H9 (cell line): ENCODE measurements at regions not wholly inside any gene's neighbourhood (a gene's known extent, or its start where the extent isn't known, plus 50 kb on each side); places are given as distances from the start of the nearest gene placed in this dataset.

Source experiments
- DNase-seq: peaks from one replicate; pipeline ENCODE4 v3.0.0-alpha.2; 2017
- H2AFZ ChIP-seq: one replicate; pipeline ENCODE4 v1.6.1; 2013; ENCODE audit warnings: mild to moderate bottlenecking, low read length, control low read depth, moderate library complexity
- H2AK5ac ChIP-seq: 2 replicates; pipeline ENCODE4 v1.6.1; 2013; ENCODE audit warnings: low read length, control low read depth, mixed read lengths; ENCODE audit not compliant: insufficient read length
- H2BK120ac ChIP-seq: one replicate; pipeline ENCODE4 v1.6.1; 2013; ENCODE audit warnings: low read depth, mild to moderate bottlenecking, low read length, control low read depth, inconsistent platforms; ENCODE audit not compliant: poor library complexity, severe bottlenecking
- H2BK12ac ChIP-seq: 2 replicates; pipeline ENCODE4 v1.6.1; 2013; ENCODE audit warnings: low read length, control low read depth, mixed read lengths, low read depth; ENCODE audit not compliant: insufficient read length
- H2BK15ac ChIP-seq: 2 replicates; pipeline ENCODE4 v1.6.1; 2013; ENCODE audit warnings: low read depth, low read length, control low read depth
- H2BK20ac ChIP-seq: one replicate; pipeline ENCODE4 v1.6.1; 2013; ENCODE audit warnings: low read depth, mild to moderate bottlenecking, low read length, control low read depth, inconsistent platforms; ENCODE audit not compliant: poor library complexity, severe bottlenecking
- H2BK5ac ChIP-seq: 2 replicates; pipeline ENCODE4 v1.6.1; 2013; ENCODE audit warnings: low read length, control low read depth, mixed read lengths; ENCODE audit not compliant: insufficient read length
- H3K14ac ChIP-seq: 2 replicates; pipeline ENCODE4 v1.6.1; 2013; ENCODE audit warnings: low read length, control low read depth; ENCODE audit not compliant: insufficient read depth
- H3K18ac ChIP-seq: 2 replicates; pipeline ENCODE4 v1.6.1; 2013; ENCODE audit warnings: low read depth, mild to moderate bottlenecking, mixed read lengths, low read length, control low read depth; ENCODE audit not compliant: insufficient read length
- H3K23ac ChIP-seq: 2 replicates; pipeline ENCODE4 v1.6.1; 2013; ENCODE audit warnings: low read length, control low read depth, mixed read lengths, low read depth; ENCODE audit not compliant: insufficient read length
- H3K23me2 ChIP-seq: 2 replicates; pipeline ENCODE4 v1.6.1; 2013; ENCODE audit warnings: low read depth, mild to moderate bottlenecking, mixed read lengths, low read length, control low read depth; ENCODE audit not compliant: insufficient read length, poor library complexity, severe bottlenecking
- H3K27ac ChIP-seq: 2 replicates; pipeline ENCODE4 v1.5.1; 2013; ENCODE audit warnings: low read length, control low read depth, mixed read lengths, low read depth; ENCODE audit not compliant: insufficient read length
- H3K27me3 ChIP-seq: 2 replicates; pipeline ENCODE4 v1.6.1; 2013; ENCODE audit warnings: low read length, control low read depth, inconsistent platforms; ENCODE audit not compliant: insufficient read depth
- H3K4ac ChIP-seq: 2 replicates; pipeline ENCODE4 v1.6.1; 2013; ENCODE audit warnings: low read depth, mild to moderate bottlenecking, control low read depth, inconsistent platforms, low read length, moderate library complexity
- H3K4me1 ChIP-seq: 2 replicates; pipeline ENCODE4 v1.6.1; 2013; ENCODE audit warnings: low read length, control low read depth, inconsistent platforms; ENCODE audit not compliant: insufficient read depth
- H3K4me2 ChIP-seq: 2 replicates; pipeline ENCODE4 v1.6.1; 2013; ENCODE audit warnings: low read length, control low read depth, mixed read lengths; ENCODE audit not compliant: insufficient read length, insufficient read depth
- H3K56ac ChIP-seq: 2 replicates; pipeline ENCODE4 v1.6.1; 2013; ENCODE audit warnings: low read depth, mild to moderate bottlenecking, mixed read lengths, low read length, control low read depth; ENCODE audit not compliant: insufficient read length
- H3K79me1 ChIP-seq: 2 replicates; pipeline ENCODE4 v1.6.1; 2013; ENCODE audit warnings: low read depth, mild to moderate bottlenecking, moderate library complexity, low read length, control low read depth, inconsistent platforms; ENCODE audit not compliant: insufficient read depth, poor library complexity, severe bottlenecking
- H3K79me2 ChIP-seq: 2 replicates; pipeline ENCODE4 v1.6.1; 2013; ENCODE audit warnings: low read length, control low read depth, inconsistent platforms; ENCODE audit not compliant: insufficient read depth
- H3K9ac ChIP-seq: 2 replicates; pipeline ENCODE4 v1.6.1; 2013; ENCODE audit warnings: low read length, control low read depth, mixed read lengths; ENCODE audit not compliant: insufficient read length; ENCODE audit errors: extremely low read depth
- H3K9me3 ChIP-seq: one replicate; pipeline ENCODE4 v1.6.1; 2013; ENCODE audit warnings: low read depth, low read length, inconsistent platforms; ENCODE audit not compliant: control insufficient read depth
- H3T11ph ChIP-seq: one replicate; pipeline ENCODE4 v1.6.1; 2013; ENCODE audit warnings: mild to moderate bottlenecking, low read length, control low read depth, inconsistent platforms
- H4K20me1 ChIP-seq: one replicate; pipeline ENCODE4 v1.6.1; 2013; ENCODE audit not compliant: control insufficient read depth, insufficient read length, insufficient read depth
- H4K5ac ChIP-seq: 2 replicates; pipeline ENCODE4 v1.6.1; 2013; ENCODE audit warnings: low read depth, mild to moderate bottlenecking, mixed read lengths, low read length, control low read depth; ENCODE audit not compliant: insufficient read length
- H4K8ac ChIP-seq: replicated peaks from 2 replicates; pipeline ENCODE4 v1.6.1; 2013; ENCODE audit warnings: low read length, control low read depth, mixed read lengths, low read depth; ENCODE audit not compliant: insufficient read length
- H4K91ac ChIP-seq: 2 replicates; pipeline ENCODE4 v1.6.1; 2013; ENCODE audit warnings: low read depth, mild to moderate bottlenecking, moderate library complexity, mixed read lengths, low read length, control low read depth; ENCODE audit not compliant: insufficient read length
- H3K27ac Mint-ChIP-seq, 3 experiments: 2 replicates in 2 of 3; 3 replicates in 1 of 3; pipeline ENCODE4 v1.8.0; 2020 to 2021; ENCODE audit warnings: mixed read lengths in 3 of 3, mild to moderate bottlenecking in 1 of 3, moderate library complexity in 1 of 3
- H3K27me3 Mint-ChIP-seq: 2 replicates; pipeline ENCODE4 v1.8.0; 2021; ENCODE audit warnings: low read depth, mild to moderate bottlenecking, moderate library complexity, mixed read lengths
- H3K36me3 Mint-ChIP-seq, 3 experiments: 2 replicates in 2 of 3; 3 replicates in 1 of 3; pipeline ENCODE4 v1.8.0; 2020 to 2021; ENCODE audit warnings: low read depth in 3 of 3, mixed read lengths in 3 of 3; ENCODE audit not compliant: insufficient read depth in 1 of 3
- H3K4me1 Mint-ChIP-seq, 2 experiments: 2 replicates each; pipeline ENCODE4 v1.8.0; 2020; ENCODE audit warnings: mixed read lengths in 2 of 2
- H3K4me3 Mint-ChIP-seq, 2 experiments: 2 replicates in 1 of 2; 3 replicates in 1 of 2; pipeline ENCODE4 v1.8.0; 2020 to 2021; ENCODE audit warnings: mild to moderate bottlenecking in 2 of 2, mixed read lengths in 2 of 2, moderate library complexity in 1 of 2
- H3K9me3 Mint-ChIP-seq, 2 experiments: 2 replicates in 1 of 2; 3 replicates in 1 of 2; pipeline ENCODE4 v1.8.0; 2020; ENCODE audit warnings: mild to moderate bottlenecking in 2 of 2, mixed read lengths in 2 of 2, moderate library complexity in 1 of 2
- WGBS: extraction: QIAGEN DNeasy Blood & Tissue Kit; methylation state at CpG from one replicate; pipeline ENCODE4 v1.1.7; 2013; ENCODE audit warnings: missing lambda C conversion rate, low lambda C conversion rate, mixed read lengths; ENCODE audit not compliant: insufficient read length; ENCODE audit errors: extremely low coverage; 5-methylcytosine and 5-hydroxymethylcytosine counted together
- TF ChIP-seq, protein P1 (sequence below): fragments of 200-600 bp; sonication (generic); conservative IDR thresholded peaks from 3 replicates; pipeline ENCODE4 v1.8.0; 2021; ENCODE audit warnings: antibody characterized with exemption, mild to moderate bottlenecking

DNA sequence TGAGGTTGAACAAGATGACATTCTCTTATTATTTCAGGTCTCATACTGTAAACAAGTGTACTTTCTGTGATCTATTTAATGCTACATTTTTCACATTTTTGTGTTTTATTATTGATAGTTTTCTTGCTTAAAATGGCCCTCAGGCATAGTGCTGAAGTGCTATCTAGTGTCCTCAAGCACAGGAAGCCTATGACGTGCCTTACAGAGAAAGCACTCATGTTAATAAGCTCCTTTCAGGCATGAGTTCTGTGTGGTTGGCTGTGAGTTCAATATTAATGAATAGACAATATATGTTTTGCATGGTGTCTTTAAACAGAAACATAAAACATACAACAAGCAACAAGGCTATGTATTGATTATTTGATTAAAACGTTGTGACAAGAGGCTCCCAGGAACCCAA, 450.1 kb downstream of the PLK2 start:
- no peak overlapping the region for H2BK12ac ChIP-seq
- H3K79me1 ChIP-seq = no peaks in the 10 kb centered on the region
- Mint-ChIP-seq H3K36me3 (no peaks in the 10 kb centered on the region), H3K27ac (no peak overlapping the region), H3K27me3 (no peaks in the 10 kb centered on the region), H3K4me3 (no peak overlapping the region), H3K9me3 (no peaks in the 10 kb centered on the region), H3K4me1 (peaks cover 0 to 4% of the 10 kb centered on the region in 2 experiments; a peak in 2 of 4 replicates)
- H2AFZ ChIP-seq = no peak overlapping the region
- TF ChIP-seq, protein P1, sequence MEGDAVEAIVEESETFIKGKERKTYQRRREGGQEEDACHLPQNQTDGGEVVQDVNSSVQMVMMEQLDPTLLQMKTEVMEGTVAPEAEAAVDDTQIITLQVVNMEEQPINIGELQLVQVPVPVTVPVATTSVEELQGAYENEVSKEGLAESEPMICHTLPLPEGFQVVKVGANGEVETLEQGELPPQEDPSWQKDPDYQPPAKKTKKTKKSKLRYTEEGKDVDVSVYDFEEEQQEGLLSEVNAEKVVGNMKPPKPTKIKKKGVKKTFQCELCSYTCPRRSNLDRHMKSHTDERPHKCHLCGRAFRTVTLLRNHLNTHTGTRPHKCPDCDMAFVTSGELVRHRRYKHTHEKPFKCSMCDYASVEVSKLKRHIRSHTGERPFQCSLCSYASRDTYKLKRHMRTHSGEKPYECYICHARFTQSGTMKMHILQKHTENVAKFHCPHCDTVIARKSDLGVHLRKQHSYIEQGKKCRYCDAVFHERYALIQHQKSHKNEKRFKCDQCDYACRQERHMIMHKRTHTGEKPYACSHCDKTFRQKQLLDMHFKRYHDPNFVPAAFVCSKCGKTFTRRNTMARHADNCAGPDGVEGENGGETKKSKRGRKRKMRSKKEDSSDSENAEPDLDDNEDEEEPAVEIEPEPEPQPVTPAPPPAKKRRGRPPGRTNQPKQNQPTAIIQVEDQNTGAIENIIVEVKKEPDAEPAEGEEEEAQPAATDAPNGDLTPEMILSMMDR = no peak
- no peak overlapping the region for H4K8ac ChIP-seq
- H2AK5ac ChIP-seq = no peak overlapping the region
- WGBS = no CpG with 5 or more reads among the region's 2 CpGs
- H3K27me3 ChIP-seq = no peaks in the 10 kb centered on the region
- H2BK20ac ChIP-seq = no peak overlapping the region
- H3K23me2 ChIP-seq = no peaks in the 10 kb centered on the region
- H3K14ac ChIP-seq = no peak overlapping the region
- H2BK120ac ChIP-seq = no peak overlapping the region
- H3K4me2 ChIP-seq = no peak overlapping the region
- no peak overlapping the region for H3K18ac ChIP-seq
- H4K20me1 ChIP-seq = no peaks in the 10 kb centered on the region
- H3K9me3 ChIP-seq = no peaks in the 10 kb centered on the region
- no peak for DNase-seq
- H2BK15ac ChIP-seq = no peak overlapping the region
- H3K56ac ChIP-seq = no peak overlapping the region
- no peaks in the 10 kb centered on the region for H3K79me2 ChIP-seq
- no peak overlapping the region for H3K23ac ChIP-seq
- H3K4me1 ChIP-seq = no peaks in the 10 kb centered on the region
- no peak overlapping the region for H2BK5ac ChIP-seq
- H4K5ac ChIP-seq = no peak overlapping the region
- no peak overlapping the region for H3K27ac ChIP-seq
- H3K9ac ChIP-seq = no peak overlapping the region
- no peak overlapping the region for H4K91ac ChIP-seq
- H3T11ph ChIP-seq = no peak overlapping the region
- no peak overlapping the region for H3K4ac ChIP-seq
